GM12878 (cell line): ENCODE measurements at regions not wholly inside any gene's neighbourhood (a gene's known extent, or its start where the extent isn't known, plus 50 kb on each side); places are given as distances from the start of the nearest gene placed in this dataset.

Source experiments
- CBFB ChIP-seq: IDR thresholded peaks from 2 replicates; pipeline ENCODE4 v1.6.1; 2016; ENCODE audit warnings: antibody characterized with exemption, low read depth
- CTCF ChIP-seq, 3 experiments: IDR thresholded peaks in 2 of 3; conservative IDR thresholded peaks in 1 of 3; 2 replicates each; pipeline ENCODE4 v1.5.1; 2011; ENCODE audit warnings: low read depth in 3 of 3, low read length in 3 of 3, mild to moderate bottlenecking in 3 of 3, control low read depth in 2 of 3, moderate library complexity in 2 of 3, inconsistent platforms in 1 of 3, mixed read lengths in 1 of 3; ENCODE audit not compliant: control insufficient read depth in 2 of 3, insufficient read depth in 1 of 3; ENCODE audit errors: extremely low read depth in 1 of 3
- GABPA ChIP-seq: IDR thresholded peaks from 2 replicates; pipeline ENCODE4 v1.6.1; 2014; ENCODE audit warnings: antibody characterized with exemption, low read depth, mild to moderate bottlenecking, inconsistent platforms
- HCFC1 ChIP-seq: fragments of 150-350 bp; IDR thresholded peaks from 2 replicates; pipeline ENCODE4 v1.6.1; 2014; ENCODE audit warnings: low read length
- POLR2A ChIP-seq: IDR thresholded peaks from 2 replicates; pipeline ENCODE4 v1.6.1; 2011; ENCODE audit warnings: low read depth, mild to moderate bottlenecking, low read length
- RELA ChIP-seq: fragments of 450-650 bp; IDR thresholded peaks from 2 replicates; pipeline ENCODE4 v1.8.0; 2014; ENCODE audit warnings: borderline replicate concordance; ENCODE audit not compliant: partially characterized antibody

- TF ChIP-seq GABPA, result no peak
- TF ChIP-seq CBFB, result no peak
- no peak for TF ChIP-seq CTCF (IDR thresholded peaks at IDR 0.05 in 2 of 3, conservative IDR thresholded peaks at IDR 0.05 in 1 of 3; ENCODE audit: control insufficient read depth in 2 of 3, extremely low read depth in 1 of 3, insufficient read depth in 1 of 3, low read depth in 3 of 3, low read length in 3 of 3)
- TF ChIP-seq POLR2A, result no peak
- no peak for TF ChIP-seq HCFC1
- TF ChIP-seq RELA, result no peak
These were observed 95.1 kb upstream of the CCDC71L start for GRCh38 chr7:106756071-106756470.
